ENCODE measurements at regions not wholly inside any gene's neighbourhood (a gene's known extent, or its start where the extent isn't known, plus 50 kb on each side); places are given as distances from the start of the nearest gene placed in this dataset.

DNA sequence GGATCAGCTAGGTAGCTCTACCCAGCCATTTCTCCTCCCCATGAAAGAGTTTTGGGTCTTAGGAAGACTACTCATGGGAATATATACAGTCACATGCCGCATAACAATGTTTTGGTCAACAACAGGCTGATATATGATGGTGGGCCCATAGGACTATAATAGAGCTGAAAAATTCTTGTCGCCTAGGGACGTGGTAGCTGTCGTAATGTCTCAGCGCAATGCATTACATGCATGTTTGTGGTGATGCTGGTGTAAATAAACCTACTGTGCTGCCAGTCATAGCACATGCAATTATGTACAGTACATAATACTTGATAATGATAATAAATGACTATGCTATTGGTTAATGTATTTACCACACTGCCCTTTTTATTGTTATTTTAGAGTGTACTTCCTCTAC is 78.2 kb upstream of the DLX6 start:
- dilution Hi-C loops (cut with HindIII; ENCODE audit: low sequenced_read_pairs, unreplicated experiment): no loop called here
- CTCF ChIA-PET: no interaction called here

More for the DNA sequence above, 78.2 kb upstream of the DLX6 start:
- H3K27me3 ChIP-seq (ENCODE audit: control insufficient read depth, insufficient read depth, low read length): no peaks in the 10 kb centered on the region
- DNase-seq (no peak), ATAC-seq (ENCODE audit: low read depth) (no peak)
- intact Hi-C loops (cut with micrococcal nuclease) (no loop called here), in situ Hi-C loops (cut with MboI; ENCODE audit: low sequenced_read_pairs) (no loop called here)
- H3K9ac ChIP-seq (ENCODE audit: low read depth, low read length): no peak overlapping the region
- H3K27ac ChIP-seq (ENCODE audit: insufficient read depth, low read length): no peak overlapping the region
- no peak overlapping the region for H2AK9ac ChIP-seq (replicated peaks; ENCODE audit: low read depth, low read length, poor library complexity)
- H3K36me3 ChIP-seq (ENCODE audit: control insufficient read depth, insufficient read depth, low read length): no peaks in the 10 kb centered on the region
- H3K4me1 ChIP-seq (ENCODE audit: control insufficient read depth, insufficient read depth, low read length): no peaks in the 10 kb centered on the region
- no peak overlapping the region for H2AFZ ChIP-seq (replicated peaks; ENCODE audit: low read length, poor library complexity)
- H3K18ac ChIP-seq (ENCODE audit: low read depth, low read length): no peak overlapping the region
- H2BK20ac ChIP-seq (ENCODE audit: low read depth, low read length): no peak overlapping the region
- no peak overlapping the region for H4K5ac ChIP-seq (ENCODE audit: low read depth, low read length)
- no peak overlapping the region for H2BK5ac ChIP-seq (ENCODE audit: low read depth, low read length, poor library complexity, severe bottlenecking)
- no peak overlapping the region for H2BK120ac ChIP-seq (ENCODE audit: low read depth, low read length)
- H3K4me2 ChIP-seq (ENCODE audit: low read depth, low read length): no peak overlapping the region
- no peak overlapping the region for H4K8ac ChIP-seq (ENCODE audit: low read depth in 2 of 2, low read length in 2 of 2)
- TF ChIP-seq, protein P1, sequence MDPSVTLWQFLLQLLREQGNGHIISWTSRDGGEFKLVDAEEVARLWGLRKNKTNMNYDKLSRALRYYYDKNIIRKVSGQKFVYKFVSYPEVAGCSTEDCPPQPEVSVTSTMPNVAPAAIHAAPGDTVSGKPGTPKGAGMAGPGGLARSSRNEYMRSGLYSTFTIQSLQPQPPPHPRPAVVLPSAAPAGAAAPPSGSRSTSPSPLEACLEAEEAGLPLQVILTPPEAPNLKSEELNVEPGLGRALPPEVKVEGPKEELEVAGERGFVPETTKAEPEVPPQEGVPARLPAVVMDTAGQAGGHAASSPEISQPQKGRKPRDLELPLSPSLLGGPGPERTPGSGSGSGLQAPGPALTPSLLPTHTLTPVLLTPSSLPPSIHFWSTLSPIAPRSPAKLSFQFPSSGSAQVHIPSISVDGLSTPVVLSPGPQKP (IDR thresholded peaks at IDR 0.05; ENCODE audit: borderline replicate concordance, low read depth, low read length): no peak
- TF ChIP-seq RFX5 (IDR thresholded peaks at IDR 0.05; ENCODE audit: low read depth, low read length) (no peak), RAD21 (IDR thresholded peaks at IDR 0.05; ENCODE audit: low read length) (no peak), BHLHE40 (IDR thresholded peaks at IDR 0.05; ENCODE audit: low read depth, low read length) (no peak), MXI1 (IDR thresholded peaks at IDR 0.05; ENCODE audit: borderline replicate concordance, low read depth, low read length) (no peak), CEBPB (IDR thresholded peaks at IDR 0.05; ENCODE audit: low read depth, low read length) (no peak), POLR2A (IDR thresholded peaks at IDR 0.05; ENCODE audit: low read depth, low read length) (no peak), NFE2L2 (IDR thresholded peaks at IDR 0.05; ENCODE audit: low read depth, low read length) (no peak), MAZ (IDR thresholded peaks at IDR 0.05; ENCODE audit: borderline replicate concordance, low read depth, low read length) (no peak), SMC3 (IDR thresholded peaks at IDR 0.05; ENCODE audit: low read depth, low read length) (no peak), CHD1 (IDR thresholded peaks at IDR 0.05; ENCODE audit: low read depth, low read length) (no peak), FOS (IDR thresholded peaks at IDR 0.05; ENCODE audit: low read depth, low read length) (no peak), RCOR1 (IDR thresholded peaks at IDR 0.05; ENCODE audit: insufficient replicate concordance, low read length) (no peak), MAFK (IDR thresholded peaks at IDR 0.05; ENCODE audit: low read depth, low read length) (no peak)
- TF ChIP-seq, protein P2, sequence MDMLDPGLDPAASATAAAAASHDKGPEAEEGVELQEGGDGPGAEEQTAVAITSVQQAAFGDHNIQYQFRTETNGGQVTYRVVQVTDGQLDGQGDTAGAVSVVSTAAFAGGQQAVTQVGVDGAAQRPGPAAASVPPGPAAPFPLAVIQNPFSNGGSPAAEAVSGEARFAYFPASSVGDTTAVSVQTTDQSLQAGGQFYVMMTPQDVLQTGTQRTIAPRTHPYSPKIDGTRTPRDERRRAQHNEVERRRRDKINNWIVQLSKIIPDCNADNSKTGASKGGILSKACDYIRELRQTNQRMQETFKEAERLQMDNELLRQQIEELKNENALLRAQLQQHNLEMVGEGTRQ (IDR thresholded peaks at IDR 0.05; ENCODE audit: low read depth, low read length): no peak
- TF ChIP-seq, protein P3, sequence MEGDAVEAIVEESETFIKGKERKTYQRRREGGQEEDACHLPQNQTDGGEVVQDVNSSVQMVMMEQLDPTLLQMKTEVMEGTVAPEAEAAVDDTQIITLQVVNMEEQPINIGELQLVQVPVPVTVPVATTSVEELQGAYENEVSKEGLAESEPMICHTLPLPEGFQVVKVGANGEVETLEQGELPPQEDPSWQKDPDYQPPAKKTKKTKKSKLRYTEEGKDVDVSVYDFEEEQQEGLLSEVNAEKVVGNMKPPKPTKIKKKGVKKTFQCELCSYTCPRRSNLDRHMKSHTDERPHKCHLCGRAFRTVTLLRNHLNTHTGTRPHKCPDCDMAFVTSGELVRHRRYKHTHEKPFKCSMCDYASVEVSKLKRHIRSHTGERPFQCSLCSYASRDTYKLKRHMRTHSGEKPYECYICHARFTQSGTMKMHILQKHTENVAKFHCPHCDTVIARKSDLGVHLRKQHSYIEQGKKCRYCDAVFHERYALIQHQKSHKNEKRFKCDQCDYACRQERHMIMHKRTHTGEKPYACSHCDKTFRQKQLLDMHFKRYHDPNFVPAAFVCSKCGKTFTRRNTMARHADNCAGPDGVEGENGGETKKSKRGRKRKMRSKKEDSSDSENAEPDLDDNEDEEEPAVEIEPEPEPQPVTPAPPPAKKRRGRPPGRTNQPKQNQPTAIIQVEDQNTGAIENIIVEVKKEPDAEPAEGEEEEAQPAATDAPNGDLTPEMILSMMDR (conservative IDR thresholded peaks at IDR 0.05; ENCODE audit: low read depth, low read length): no peak
- POLR2A ChIA-PET (ENCODE audit: unreplicated experiment): no interaction called here
- WGBS, 2 experiments (ENCODE audit: extremely low coverage in 2 of 2, insufficient read length in 1 of 2): no CpG with 5 or more reads among the region's 5 CpGs
- no peaks in the 10 kb centered on the region for H3K9me3 ChIP-seq (ENCODE audit: control insufficient read depth, insufficient read depth, low read length)
- no peaks in the 10 kb centered on the region for H4K20me1 ChIP-seq (ENCODE audit: insufficient read depth, low read length)
- H3K56ac ChIP-seq (ENCODE audit: extremely low read depth, insufficient read depth, low read length): no peak overlapping the region
- no TSS peak for BruUV-seq (replicated peaks)
- no peak overlapping the region for H2BK15ac ChIP-seq (ENCODE audit: low read depth, low read length)
- H3K4me3 ChIP-seq (ENCODE audit: insufficient read depth, low read depth, low read length): no peak overlapping the region
- H3K79me1 ChIP-seq (ENCODE audit: low read depth in 1 of 2, low read length in 2 of 2): no peaks in the 10 kb centered on the region
- H3K4ac ChIP-seq (ENCODE audit: low read depth, low read length): no peak overlapping the region
- no peak overlapping the region for H4K91ac ChIP-seq (ENCODE audit: insufficient read depth, low read depth, low read length)
- no peak overlapping the region for H2AK5ac ChIP-seq (ENCODE audit: low read depth, low read length)
- H3K9me1 ChIP-seq (ENCODE audit: insufficient read depth, low read length): no peaks in the 10 kb centered on the region
- no peak overlapping the region for H3K14ac ChIP-seq (replicated peaks; ENCODE audit: low read depth, low read length)
- no peak overlapping the region for H3K23ac ChIP-seq (ENCODE audit: low read depth, low read length)
